ENCODE measurements at regions not wholly inside any gene's neighbourhood (a gene's known extent, or its start where the extent isn't known, plus 50 kb on each side); places are given as distances from the start of the nearest gene placed in this dataset.

DNA sequence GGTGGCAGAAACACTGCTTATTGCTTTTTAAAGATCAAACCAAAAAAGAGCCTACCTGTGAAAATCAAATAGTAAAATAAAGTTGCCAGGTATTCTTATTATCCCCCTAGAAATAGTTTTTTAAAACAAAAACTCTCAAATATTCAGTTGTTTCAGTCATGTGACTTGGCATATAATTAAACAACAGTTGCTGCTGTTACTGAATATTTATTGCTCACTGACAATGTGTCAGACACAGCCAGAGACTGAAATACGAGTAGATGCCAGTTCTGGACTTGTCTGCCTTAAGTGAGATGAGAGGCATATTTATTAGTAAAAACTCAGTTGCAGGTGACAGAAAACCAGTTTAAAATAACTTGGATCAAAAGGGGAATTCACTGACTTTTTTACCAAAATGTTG lies 106.0 kb upstream of the RAB12 start:
- no peak for TF ChIP-seq FOSL2 (CRISPR knock-in tag; IDR thresholded peaks at IDR 0.05)
- TF ChIP-seq, protein P1, sequence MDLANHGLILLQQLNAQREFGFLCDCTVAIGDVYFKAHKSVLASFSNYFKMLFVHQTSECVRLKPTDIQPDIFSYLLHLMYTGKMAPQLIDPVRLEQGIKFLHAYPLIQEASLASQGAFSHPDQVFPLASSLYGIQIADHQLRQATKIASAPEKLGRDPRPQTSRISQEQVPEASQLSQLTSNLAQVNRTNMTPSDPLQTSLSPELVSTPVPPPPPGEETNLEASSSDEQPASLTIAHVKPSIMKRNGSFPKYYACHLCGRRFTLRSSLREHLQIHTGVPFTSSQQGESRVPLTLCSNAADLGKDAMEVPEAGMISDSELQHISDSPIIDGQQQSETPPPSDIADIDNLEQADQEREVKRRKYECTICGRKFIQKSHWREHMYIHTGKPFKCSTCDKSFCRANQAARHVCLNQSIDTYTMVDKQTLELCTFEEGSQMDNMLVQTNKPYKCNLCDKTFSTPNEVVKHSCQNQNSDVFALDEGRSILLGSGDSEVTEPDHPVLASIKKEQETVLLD (CRISPR knock-in tag; IDR thresholded peaks at IDR 0.05; ENCODE audit: low read depth): no peak
- TF ChIP-seq ZNF367 (CRISPR knock-in tag; IDR thresholded peaks at IDR 0.05; ENCODE audit: borderline replicate concordance): no peak

All from HepG2 (cell line).